ENCODE measurements at regions not wholly inside any gene's neighbourhood (a gene's known extent, or its start where the extent isn't known, plus 50 kb on each side); places are given as distances from the start of the nearest gene placed in this dataset.

GRCh38 chr1:89444791-89445190 lies 79.8 kb upstream of the LRRC8B start:
- no peak overlapping the region for H4K5ac ChIP-seq (ENCODE audit: insufficient read length, low read depth, low read length)
- H3K23ac ChIP-seq (ENCODE audit: insufficient read length, low read depth, low read length), result no peak overlapping the region
- H3K27ac ChIP-seq (ENCODE audit: insufficient read length, low read depth, low read length), result no peak overlapping the region
- H2BK12ac ChIP-seq (ENCODE audit: insufficient read length, low read depth, low read length), result no peak overlapping the region
- no peaks in the 10 kb centered on the region for H3K79me1 ChIP-seq (ENCODE audit: insufficient read depth, low read depth, low read length, poor library complexity, severe bottlenecking)
- H4K91ac ChIP-seq (ENCODE audit: insufficient read length, low read depth, low read length), result no peak overlapping the region
- no peak overlapping the region for H2AFZ ChIP-seq (ENCODE audit: low read length)
- no peak overlapping the region for H3K9ac ChIP-seq (ENCODE audit: extremely low read depth, insufficient read length, low read length)
- no peaks in the 10 kb centered on the region for H3K4me1 ChIP-seq (ENCODE audit: insufficient read depth, low read length)
- H3K14ac ChIP-seq (ENCODE audit: insufficient read depth, low read length), result no peak overlapping the region
- H3K36me3 Mint-ChIP-seq (ENCODE audit: insufficient read depth in 1 of 3, low read depth in 3 of 3), result peaks cover 0 to 6% (median 0%) of the 10 kb centered on the region in 3 experiments; a peak in 4 of 7 replicates
- H3K4ac ChIP-seq (ENCODE audit: low read depth, low read length), result no peak overlapping the region
- H3K4me2 ChIP-seq (ENCODE audit: insufficient read depth, insufficient read length, low read length), result no peak overlapping the region
- H3K9me3 Mint-ChIP-seq, result peaks cover 0 to 12% of the 10 kb centered on the region in 2 experiments; a peak in 3 of 5 replicates
- no peak for TF ChIP-seq CTCF (conservative IDR thresholded peaks at IDR 0.05)
- no peak overlapping the region for H2BK15ac ChIP-seq (ENCODE audit: low read depth, low read length)
- no peak overlapping the region for H3K27ac Mint-ChIP-seq
- no peaks in the 10 kb centered on the region; the same call in 1 of the 2 replicates for H3K27me3 Mint-ChIP-seq (ENCODE audit: low read depth)
- H3K56ac ChIP-seq (ENCODE audit: insufficient read length, low read depth, low read length), result no peak overlapping the region
- H3K18ac ChIP-seq (ENCODE audit: insufficient read length, low read depth, low read length), result no peak overlapping the region
- DNase-seq, result no peak
- H3K23me2 ChIP-seq (ENCODE audit: insufficient read length, low read depth, low read length, poor library complexity, severe bottlenecking), result no peaks in the 10 kb centered on the region
- H3K27me3 ChIP-seq (ENCODE audit: insufficient read depth, low read length), result no peaks in the 10 kb centered on the region
- no peak overlapping the region for H2BK120ac ChIP-seq (ENCODE audit: low read depth, low read length, poor library complexity, severe bottlenecking)
- H2BK5ac ChIP-seq (ENCODE audit: insufficient read length, low read length), result no peak overlapping the region
- no peak overlapping the region for H3K4me3 Mint-ChIP-seq
- no peak overlapping the region for H3T11ph ChIP-seq (ENCODE audit: low read length)
- H3K9me3 ChIP-seq (ENCODE audit: control insufficient read depth, low read depth, low read length), result no peaks in the 10 kb centered on the region
- no peaks in the 10 kb centered on the region for H4K20me1 ChIP-seq (ENCODE audit: control insufficient read depth, insufficient read depth, insufficient read length)
- no peak overlapping the region for H2AK5ac ChIP-seq (ENCODE audit: insufficient read length, low read length)
- no peak overlapping the region for H2BK20ac ChIP-seq (ENCODE audit: low read depth, low read length, poor library complexity, severe bottlenecking)
- H4K8ac ChIP-seq (replicated peaks; ENCODE audit: insufficient read length, low read depth, low read length), result no peak overlapping the region
- H3K79me2 ChIP-seq (ENCODE audit: insufficient read depth, low read length), result no peaks in the 10 kb centered on the region
- H3K4me1 Mint-ChIP-seq, result no peaks in the 10 kb centered on the region

All from H9 (cell line).